K562 (cell line): ENCODE measurements at regions not wholly inside any gene's neighbourhood (a gene's known extent, or its start where the extent isn't known, plus 50 kb on each side); places are given as distances from the start of the nearest gene placed in this dataset.

Source experiments
- ATAC-seq: fragments of 200-7000 bp; cut with Tn5 transposase; 3 replicates; pipeline ENCODE4 v1.9.1; 2020; ENCODE audit warnings: moderate library complexity
- BruUV-seq: library from RNA; stranded (reverse); fragments of 400-500 nt; replicated peaks from 2 replicates; lab custom pipeline; 2021; lab: Mats Ljungman, UMichigan
- CTCF ChIA-PET: fragments of 300-600 bp; formaldehyde crosslinking; extraction: SDS; loops from one replicate; lab custom pipeline; 2021; ENCODE audit warnings: low intra/inter-chr PET ratio; lab: Yijun Ruan, JAX
- POLR2A ChIA-PET: fragments of 300-600, 350-650 bp; sonication (Branson Sonifier 250); formaldehyde crosslinking; extraction: SDS; loops from one replicate; lab custom pipeline; 2021; ENCODE audit warnings: antibody characterized with exemption, inconsistent platforms; lab: Yijun Ruan, JAX
- DNase-seq, 4 experiments: peaks; one replicate each; pipeline versions ENCODE4 v3.0.0 to v3.0.0-alpha.2; 2011 to 2018; ENCODE audit warnings: low spot score in 3 of 4, mixed read lengths in 3 of 4; ENCODE audit errors: extremely low read depth in 1 of 4
- FAIRE-seq: peaks from 2 replicates; lab custom pipeline; 2011; peaks lifted over from hg19 to GRCh38; lab: Jason Lieb, UNC
- H2AFZ ChIP-seq: 2 replicates; pipeline ENCODE4 v1.6.0; 2011; ENCODE audit warnings: low read depth, low read length, control low read depth, inconsistent platforms
- H3K27ac ChIP-seq: fragments of 200-600 bp; 3 replicates; pipeline ENCODE4 v1.8.0; 2011; ENCODE audit warnings: low read depth, mild to moderate bottlenecking, control low read depth, inconsistent platforms, low read length, moderate library complexity, mixed read lengths; ENCODE audit errors: extremely low read depth
- H3K27me3 ChIP-seq, 2 experiments: fragments of 300-600 bp in 1 of 2; 2 replicates in 1 of 2; 3 replicates in 1 of 2; pipeline versions ENCODE4 v1.6.0 to v1.8.0; 2011; ENCODE audit warnings: inconsistent platforms in 2 of 2, low read length in 2 of 2, mild to moderate bottlenecking in 1 of 2, mixed read lengths in 1 of 2, moderate library complexity in 1 of 2; ENCODE audit not compliant: control insufficient read depth in 2 of 2, insufficient read depth in 2 of 2
- H3K36me3 ChIP-seq: fragments of 300-600 bp; 3 replicates; pipeline ENCODE4 v1.8.0; 2011; ENCODE audit warnings: mild to moderate bottlenecking, low read length, inconsistent platforms; ENCODE audit not compliant: control insufficient read depth, insufficient read depth
- H3K4me1 ChIP-seq, 2 experiments: fragments of 200-600 bp in 1 of 2; replicated peaks in 1 of 2; 2 replicates in 1 of 2; 3 replicates in 1 of 2; pipeline versions ENCODE4 v1.5.1 to v1.8.0; 2011; ENCODE audit warnings: inconsistent platforms in 2 of 2, low read length in 2 of 2, mild to moderate bottlenecking in 1 of 2, mixed read lengths in 1 of 2, moderate library complexity in 1 of 2; ENCODE audit not compliant: control insufficient read depth in 2 of 2, insufficient read depth in 2 of 2
- H3K4me2 ChIP-seq: 2 replicates; pipeline ENCODE4 v1.6.1; 2011; ENCODE audit warnings: low read length, control low read depth, inconsistent platforms, mixed read lengths; ENCODE audit not compliant: insufficient read depth
- H3K4me3 ChIP-seq: fragments of 200-600 bp; sonication (generic), shearing (Covaris generic); 2 replicates; pipeline ENCODE4 v1.5.1; 2016; ENCODE audit warnings: control low read depth, inconsistent platforms
- H3K79me2 ChIP-seq: fragments of 200-600 bp; 3 replicates; pipeline ENCODE4 v1.8.0; 2011; ENCODE audit warnings: low read length, inconsistent platforms; ENCODE audit not compliant: control insufficient read depth, insufficient read depth
- H3K9ac ChIP-seq, 2 experiments: 2 replicates each; pipeline versions ENCODE4 v1.6.0 to v1.6.1; 2011; ENCODE audit warnings: low read depth in 2 of 2, low read length in 2 of 2, control low read depth in 1 of 2, inconsistent platforms in 1 of 2, mild to moderate bottlenecking in 1 of 2, mixed read lengths in 1 of 2; ENCODE audit not compliant: insufficient read depth in 1 of 2
- H3K9me1 ChIP-seq: one replicate; pipeline ENCODE4 v1.6.0; 2011; ENCODE audit warnings: inconsistent platforms, mild to moderate bottlenecking, low read length, moderate library complexity; ENCODE audit not compliant: control insufficient read depth, insufficient read depth
- H3K9me3 ChIP-seq: replicated peaks from 2 replicates; pipeline ENCODE4 v1.5.1; 2011; ENCODE audit warnings: low read depth, low read length, inconsistent platforms; ENCODE audit not compliant: control insufficient read depth, insufficient read depth
- H4K20me1 ChIP-seq: replicated peaks from 2 replicates; pipeline ENCODE4 v1.6.1; 2011; ENCODE audit warnings: low read length, inconsistent platforms, mixed read lengths; ENCODE audit not compliant: control insufficient read depth, insufficient read depth
- ADNP ChIP-seq: fragments of 200-800 bp; sonication (Bioruptor generic); IDR thresholded peaks from 2 replicates; pipeline ENCODE4 v1.6.1; 2016; ENCODE audit warnings: missing genetic modification characterization, missing compliant biosample characterization
- CBFA2T2 ChIP-seq: fragments of 450-650 bp; conservative IDR thresholded peaks from 2 replicates; pipeline ENCODE4 v1.6.1; 2017; ENCODE audit warnings: mild to moderate bottlenecking
- CREBBP ChIP-seq: IDR thresholded peaks from one replicate; pipeline ENCODE4 v1.6.1; 2012; ENCODE audit warnings: low read depth, mild to moderate bottlenecking, control low read depth, inconsistent platforms, low read length
- ETV1 ChIP-seq: fragments of 450-650 bp; conservative IDR thresholded peaks from 2 replicates; pipeline ENCODE4 v1.6.1; 2016; ENCODE audit warnings: missing genetic modification characterization, control low read depth, low read depth, missing compliant biosample characterization
- GABPA ChIP-seq: fragments of 200-800 bp; sonication (Bioruptor generic); conservative IDR thresholded peaks from 2 replicates; pipeline ENCODE4 v1.6.1; 2016; ENCODE audit warnings: low read depth, missing genetic modification characterization, missing compliant biosample characterization
- JUND ChIP-seq, 2 experiments: IDR thresholded peaks; 2 replicates in 1 of 2; 3 replicates in 1 of 2; pipeline ENCODE4 v1.6.1; 2011; ENCODE audit warnings: borderline replicate concordance in 2 of 2, low read depth in 2 of 2, low read length in 2 of 2, improper control_type of control experiment in 1 of 2, missing biosample characterization in 1 of 2, missing genetic modification characterization in 1 of 2, missing genetic modification reagents in 1 of 2
- KAT7 ChIP-seq: sonication (generic); formaldehyde crosslinking; IDR thresholded peaks from 2 replicates; pipeline ENCODE4 v1.8.0; 2022; ENCODE audit warnings: missing genetic modification reagents, mild to moderate bottlenecking, borderline replicate concordance
- MAFG ChIP-seq: fragments of 450-650 bp; conservative IDR thresholded peaks from 2 replicates; pipeline ENCODE4 v1.6.1; 2016; ENCODE audit warnings: missing genetic modification characterization, missing compliant biosample characterization
- MXI1 ChIP-seq: IDR thresholded peaks from 2 replicates; pipeline ENCODE4 v1.6.1; 2011; ENCODE audit warnings: low read depth, mild to moderate bottlenecking, improper control_type of control experiment, low read length
- NCOA2 ChIP-seq, 2 experiments: fragments of 450-650 bp; IDR thresholded peaks; 2 replicates each; pipeline ENCODE4 v1.6.1; 2018; ENCODE audit warnings: mild to moderate bottlenecking in 2 of 2, moderate library complexity in 1 of 2; ENCODE audit not compliant: partially characterized antibody in 2 of 2
- PTBP1 ChIP-seq: fragments of 200-400 bp; formaldehyde crosslinking; IDR thresholded peaks from 2 replicates; pipeline ENCODE4 v1.6.1; 2017; ENCODE audit warnings: low read depth, low read length
- SIN3A ChIP-seq, 2 experiments: fragments of 150-350 bp in 1 of 2; IDR thresholded peaks; 2 replicates each; pipeline ENCODE4 v1.6.1; 2011 to 2016; ENCODE audit warnings: borderline replicate concordance in 2 of 2, low read depth in 2 of 2, low read length in 2 of 2, mild to moderate bottlenecking in 2 of 2, moderate library complexity in 2 of 2; ENCODE audit not compliant: control insufficient read depth in 1 of 2
- SMAD4 ChIP-seq: fragments of 250-450 bp; sonication (Bioruptor Pico); conservative IDR thresholded peaks from 2 replicates; pipeline ENCODE4 v1.8.0; 2021; ENCODE audit warnings: inconsistent platforms, mild to moderate bottlenecking, moderate library complexity
- YBX1 ChIP-seq: fragments of 450-650 bp; IDR thresholded peaks from 2 replicates; pipeline ENCODE4 v1.7.1; 2016; ENCODE audit warnings: mild to moderate bottlenecking
- WGBS: fragments of 100-300 bp; shearing (Covaris generic); methylation state at CpG from one replicate; pipeline ENCODE4 v1.1.6; 2016; ENCODE audit warnings: low coverage, mixed read lengths; ENCODE audit not compliant: insufficient coverage; ENCODE audit errors: missing lambda C conversion rate; 5-methylcytosine and 5-hydroxymethylcytosine counted together
- in situ Hi-C: fragments of 300-500 bp; cut with MboI; formaldehyde crosslinking; loops from 4 replicates; pipeline ENCODE4 v1.15.0; 2018; ENCODE audit warnings: inconsistent platforms, mixed read lengths
- intact Hi-C: fragments of 100-400 bp; cut with micrococcal nuclease; formaldehyde crosslinking; loops from 2 replicates; pipeline ENCODE4 v1.14.2; 2022
- TF ChIP-seq, protein P1 (sequence below): sonication (generic); formaldehyde crosslinking; IDR thresholded peaks from 2 replicates; pipeline ENCODE4 v1.8.1; 2022; ENCODE audit warnings: missing genetic modification reagents
- TF ChIP-seq, protein P2 (sequence below): fragments of 250-450 bp; sonication (Bioruptor Pico); IDR thresholded peaks from 2 replicates; pipeline ENCODE4 v1.4.0; 2020; ENCODE audit warnings: mild to moderate bottlenecking

DNA sequence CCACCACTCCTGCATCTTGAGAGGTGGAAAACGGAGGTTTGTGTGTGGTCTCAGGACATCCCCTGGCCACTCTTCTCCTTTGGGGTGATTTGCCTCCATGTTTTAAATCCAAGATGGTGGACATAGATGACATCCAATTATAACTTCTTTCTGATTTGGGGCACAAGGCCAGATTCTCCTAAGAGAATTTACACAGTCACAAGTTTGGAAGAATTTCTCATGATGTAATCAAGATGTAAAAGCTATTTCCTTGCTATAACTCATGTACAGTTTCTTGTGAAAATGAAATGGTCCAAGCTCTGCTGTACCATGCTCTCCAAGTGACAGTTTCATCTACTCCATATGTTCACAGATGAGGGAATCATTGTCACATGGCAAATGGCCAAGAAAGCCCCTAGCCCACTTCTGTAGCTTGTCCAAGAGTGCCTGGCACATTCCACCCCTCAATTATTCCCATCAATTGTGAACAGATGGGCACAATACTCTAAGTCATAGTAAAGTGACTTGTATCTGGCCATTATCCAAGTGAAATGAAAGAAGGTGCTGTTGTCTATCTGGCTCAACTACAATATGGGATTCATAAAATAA, 134.6 kb upstream of the ROPN1 start:
- Histone ChIP-seq H3K9ac (no peak overlapping the region), H3K27me3 (no peaks in the 10 kb centered on the region), H3K36me3 (no peaks in the 10 kb centered on the region), H3K9me3 (no peaks in the 10 kb centered on the region), H3K4me2 (no peak overlapping the region), H4K20me1 (no peaks in the 10 kb centered on the region), H2AFZ (no peak overlapping the region), H3K4me3 (no peak overlapping the region), H3K4me1 (no peaks in the 10 kb centered on the region), H3K9me1 (no peaks in the 10 kb centered on the region), H3K79me2 (no peaks in the 10 kb centered on the region), H3K27ac (no peak overlapping the region)
- ATAC-seq (no peak), FAIRE-seq (no peak), DNase-seq (no peak)
- TF ChIP-seq SMAD4 (CRISPR knock-in tag) (no peak), ETV1 (tag) (no peak), PTBP1 (no peak), MXI1 (no peak), SIN3A (IDR thresholded peaks at IDR 0.05; ENCODE audit: borderline replicate concordance in 2 of 2, control insufficient read depth in 1 of 2, low read depth in 2 of 2, low read length in 2 of 2) (no peak), GABPA (tag) (no peak), KAT7 (CRISPR knock-in tag) (no peak), CBFA2T2 (no peak), CREBBP (no peak), MAFG (tag) (no peak), NCOA2 (IDR thresholded peaks at IDR 0.05; ENCODE audit: partially characterized antibody in 2 of 2) (no peak), JUND (IDR thresholded peaks at IDR 0.05; ENCODE audit: borderline replicate concordance, low read depth, low read length) (no peak), JUND (tag; IDR thresholded peaks at IDR 0.05; ENCODE audit: borderline replicate concordance, low read depth, low read length) (no peak), ADNP (tag) (no peak), YBX1 (no peak)
- TF ChIP-seq, protein P1, sequence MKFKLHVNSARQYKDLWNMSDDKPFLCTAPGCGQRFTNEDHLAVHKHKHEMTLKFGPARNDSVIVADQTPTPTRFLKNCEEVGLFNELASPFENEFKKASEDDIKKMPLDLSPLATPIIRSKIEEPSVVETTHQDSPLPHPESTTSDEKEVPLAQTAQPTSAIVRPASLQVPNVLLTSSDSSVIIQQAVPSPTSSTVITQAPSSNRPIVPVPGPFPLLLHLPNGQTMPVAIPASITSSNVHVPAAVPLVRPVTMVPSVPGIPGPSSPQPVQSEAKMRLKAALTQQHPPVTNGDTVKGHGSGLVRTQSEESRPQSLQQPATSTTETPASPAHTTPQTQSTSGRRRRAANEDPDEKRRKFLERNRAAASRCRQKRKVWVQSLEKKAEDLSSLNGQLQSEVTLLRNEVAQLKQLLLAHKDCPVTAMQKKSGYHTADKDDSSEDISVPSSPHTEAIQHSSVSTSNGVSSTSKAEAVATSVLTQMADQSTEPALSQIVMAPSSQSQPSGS (CRISPR knock-in tag): no peak
- TF ChIP-seq, protein P2, sequence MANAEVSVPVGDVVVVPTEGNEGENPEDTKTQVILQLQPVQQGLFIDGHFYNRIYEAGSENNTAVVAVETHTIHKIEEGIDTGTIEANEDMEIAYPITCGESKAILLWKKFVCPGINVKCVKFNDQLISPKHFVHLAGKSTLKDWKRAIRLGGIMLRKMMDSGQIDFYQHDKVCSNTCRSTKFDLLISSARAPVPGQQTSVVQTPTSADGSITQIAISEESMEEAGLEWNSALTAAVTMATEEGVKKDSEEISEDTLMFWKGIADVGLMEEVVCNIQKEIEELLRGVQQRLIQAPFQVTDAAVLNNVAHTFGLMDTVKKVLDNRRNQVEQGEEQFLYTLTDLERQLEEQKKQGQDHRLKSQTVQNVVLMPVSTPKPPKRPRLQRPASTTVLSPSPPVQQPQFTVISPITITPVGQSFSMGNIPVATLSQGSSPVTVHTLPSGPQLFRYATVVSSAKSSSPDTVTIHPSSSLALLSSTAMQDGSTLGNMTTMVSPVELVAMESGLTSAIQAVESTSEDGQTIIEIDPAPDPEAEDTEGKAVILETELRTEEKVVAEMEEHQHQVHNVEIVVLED (CRISPR knock-in tag): no peak
- CTCF ChIA-PET: no interaction called here
- intact Hi-C loops (no loop called here), in situ Hi-C loops (no loop called here)
- POLR2A ChIA-PET: no interaction called here
- no CpG with 5 or more reads among the region's 1 CpG for WGBS
- no TSS peak for BruUV-seq
